ENCODE measurements at regions not wholly inside any gene's neighbourhood (a gene's known extent, or its start where the extent isn't known, plus 50 kb on each side); places are given as distances from the start of the nearest gene placed in this dataset.

DNA sequence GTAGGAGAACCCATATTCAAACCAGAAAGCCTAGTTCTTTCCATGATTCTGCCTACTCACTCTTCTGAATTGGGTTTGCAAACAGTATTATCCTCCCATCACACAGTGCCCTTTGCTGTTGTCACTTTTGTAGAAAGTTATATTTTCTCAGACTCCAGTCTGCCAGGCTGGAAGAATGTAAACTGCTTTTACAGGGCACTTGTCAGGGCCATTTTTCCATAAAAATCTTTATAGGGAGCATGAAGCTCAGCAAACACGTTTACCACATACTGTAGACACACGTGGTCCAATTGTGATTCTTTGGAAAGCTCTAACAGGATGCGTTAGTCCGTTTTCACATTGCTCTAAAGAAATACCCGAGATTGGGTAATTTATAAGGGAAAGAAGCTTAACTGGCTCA, 204.0 kb downstream of the KCNN2 start:
- intact Hi-C loops (cut with DNase I), result no loop called here
- DNase-seq, result no peak

DNA sequence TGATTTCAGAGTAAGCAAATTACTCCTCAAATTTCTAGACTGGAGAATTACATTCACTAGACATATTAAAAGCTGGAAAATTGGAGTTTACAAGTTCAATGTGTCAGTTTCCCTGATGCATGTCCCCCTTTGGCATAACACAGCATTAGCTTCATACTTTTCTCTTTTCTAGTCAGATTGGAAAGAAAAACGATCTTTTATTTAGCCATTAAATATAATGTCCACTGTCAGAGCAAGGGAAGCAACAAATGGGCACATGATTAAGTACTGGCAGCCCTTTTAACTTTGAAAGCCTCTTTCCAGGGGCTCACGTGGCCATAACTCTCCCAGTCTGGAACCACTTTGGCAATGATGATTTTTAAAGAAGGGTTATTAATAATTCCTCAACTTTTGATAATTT, 203.3 kb downstream of the KCNN2 start:
- Histone ChIP-seq H3K4me1 (no peaks in the 10 kb centered on the region), H3K27ac (no peak overlapping the region), H3K9me3 (peaks cover 0 to 5% (median 0%) of the 10 kb centered on the region in 3 donors), H3K4me3 (no peak overlapping the region), H3K27me3 (no peaks in the 10 kb centered on the region), H3K36me3 (replicated peaks in 1 of 2; ENCODE audit: insufficient read depth in 1 of 2, low read depth in 2 of 2) (no peaks in the 10 kb centered on the region)
- WGBS, 2 donors, result 17 to 24% methylated on average over 2 of the region's 2 CpGs
- ATAC-seq (no peak), DNase-seq (no peak)
- TF ChIP-seq, protein P1, sequence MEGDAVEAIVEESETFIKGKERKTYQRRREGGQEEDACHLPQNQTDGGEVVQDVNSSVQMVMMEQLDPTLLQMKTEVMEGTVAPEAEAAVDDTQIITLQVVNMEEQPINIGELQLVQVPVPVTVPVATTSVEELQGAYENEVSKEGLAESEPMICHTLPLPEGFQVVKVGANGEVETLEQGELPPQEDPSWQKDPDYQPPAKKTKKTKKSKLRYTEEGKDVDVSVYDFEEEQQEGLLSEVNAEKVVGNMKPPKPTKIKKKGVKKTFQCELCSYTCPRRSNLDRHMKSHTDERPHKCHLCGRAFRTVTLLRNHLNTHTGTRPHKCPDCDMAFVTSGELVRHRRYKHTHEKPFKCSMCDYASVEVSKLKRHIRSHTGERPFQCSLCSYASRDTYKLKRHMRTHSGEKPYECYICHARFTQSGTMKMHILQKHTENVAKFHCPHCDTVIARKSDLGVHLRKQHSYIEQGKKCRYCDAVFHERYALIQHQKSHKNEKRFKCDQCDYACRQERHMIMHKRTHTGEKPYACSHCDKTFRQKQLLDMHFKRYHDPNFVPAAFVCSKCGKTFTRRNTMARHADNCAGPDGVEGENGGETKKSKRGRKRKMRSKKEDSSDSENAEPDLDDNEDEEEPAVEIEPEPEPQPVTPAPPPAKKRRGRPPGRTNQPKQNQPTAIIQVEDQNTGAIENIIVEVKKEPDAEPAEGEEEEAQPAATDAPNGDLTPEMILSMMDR (IDR thresholded peaks at IDR 0.05), result no peak
- no peak for TF ChIP-seq POLR2A (IDR thresholded peaks at IDR 0.05)
- intact Hi-C loops (cut with DNase I), result no loop called here

More for the DNA sequence above, 204.0 kb downstream of the KCNN2 start:
- Histone ChIP-seq H3K4me3 (no peak overlapping the region), H3K36me3 (replicated peaks in 1 of 2; ENCODE audit: insufficient read depth in 1 of 2, low read depth in 2 of 2) (no peaks in the 10 kb centered on the region), H3K4me1 (no peaks in the 10 kb centered on the region), H3K27me3 (no peaks in the 10 kb centered on the region), H3K9me3 (peaks cover 0 to 5% (median 0%) of the 10 kb centered on the region in 3 donors), H3K27ac (no peak overlapping the region)
- ATAC-seq, result no peak
- WGBS, 2 donors, result 57 to 67% methylated on average over 5 of the region's 5 CpGs
- TF ChIP-seq, protein P1 (IDR thresholded peaks at IDR 0.05), result no peak
- no peak for TF ChIP-seq POLR2A (IDR thresholded peaks at IDR 0.05)

DNA sequence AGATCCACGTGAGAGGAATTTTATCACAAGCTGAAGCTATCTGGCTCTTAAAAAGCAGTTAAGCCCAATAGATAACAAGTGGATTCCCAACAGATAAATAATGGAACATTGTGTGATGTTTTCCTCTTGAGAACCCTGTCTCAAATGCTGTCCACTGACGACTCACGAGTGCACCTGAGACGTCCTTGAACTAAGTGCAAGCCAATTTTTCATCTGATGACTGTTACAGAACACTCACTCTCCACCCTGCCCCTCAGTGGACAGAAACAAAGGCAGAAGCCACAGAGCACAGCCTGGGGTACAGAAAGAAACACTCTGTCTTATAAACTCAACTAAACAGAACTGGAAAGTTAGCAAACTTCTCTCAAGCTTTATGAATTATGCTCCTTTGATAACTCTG, 199.5 kb downstream of the KCNN2 start:
- H3K36me3 ChIP-seq (replicated peaks in 1 of 2; ENCODE audit: insufficient read depth in 1 of 2, low read depth in 2 of 2), result no peaks in the 10 kb centered on the region
- no peaks in the 10 kb centered on the region for H3K9me3 ChIP-seq
- ATAC-seq (no peak), DNase-seq (no peak)
- H3K4me1 ChIP-seq, result no peaks in the 10 kb centered on the region
- H3K4me3 ChIP-seq, result no peak overlapping the region
- intact Hi-C loops (cut with DNase I), result no loop called here
- H3K27me3 ChIP-seq, result no peaks in the 10 kb centered on the region
- TF ChIP-seq POLR2A (IDR thresholded peaks at IDR 0.05), result no peak
- TF ChIP-seq, protein P1 (IDR thresholded peaks at IDR 0.05), result no peak
- no peak overlapping the region for H3K27ac ChIP-seq
- 3 to 14% methylated on average over 4 of the region's 4 CpGs for WGBS, 2 donors

Measured in body of pancreas (tissue), 4 donors.